Myocyte (in vitro differentiated cells): ENCODE measurements at regions not wholly inside any gene's neighbourhood (a gene's known extent, or its start where the extent isn't known, plus 50 kb on each side); places are given as distances from the start of the nearest gene placed in this dataset.

Source experiments
- DNase-seq: peaks from one replicate; pipeline ENCODE4 v3.0.0-alpha.2; 2012; ENCODE audit warnings: low read depth

DNA sequence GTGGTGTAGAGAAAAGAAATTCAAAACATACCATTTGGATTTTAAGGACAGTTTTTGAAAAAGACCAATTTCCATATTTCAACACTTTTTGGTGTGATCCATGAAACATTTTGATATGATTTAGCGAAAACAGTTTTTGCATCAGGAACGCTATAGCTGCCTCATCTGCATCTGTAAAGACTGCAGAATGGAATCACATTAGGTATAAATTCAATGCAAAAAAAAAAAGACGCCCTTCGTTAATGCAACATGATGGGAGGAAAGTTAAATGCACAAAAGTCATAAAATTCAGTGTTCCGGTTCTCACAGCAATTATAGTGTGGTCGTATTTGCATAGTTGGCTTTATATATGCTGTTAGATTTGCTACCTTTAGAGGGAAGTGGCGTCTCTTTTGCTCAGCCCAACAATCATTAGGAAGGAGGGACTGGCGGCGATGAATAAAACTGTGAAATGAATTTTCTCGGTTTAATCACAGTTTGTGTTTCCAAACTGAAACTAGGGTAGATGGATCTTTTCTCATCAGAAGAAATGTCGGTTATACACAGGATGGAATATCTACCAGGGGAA, 215.7 kb downstream of the TEX29 start:
- no peak for DNase-seq

DNA sequence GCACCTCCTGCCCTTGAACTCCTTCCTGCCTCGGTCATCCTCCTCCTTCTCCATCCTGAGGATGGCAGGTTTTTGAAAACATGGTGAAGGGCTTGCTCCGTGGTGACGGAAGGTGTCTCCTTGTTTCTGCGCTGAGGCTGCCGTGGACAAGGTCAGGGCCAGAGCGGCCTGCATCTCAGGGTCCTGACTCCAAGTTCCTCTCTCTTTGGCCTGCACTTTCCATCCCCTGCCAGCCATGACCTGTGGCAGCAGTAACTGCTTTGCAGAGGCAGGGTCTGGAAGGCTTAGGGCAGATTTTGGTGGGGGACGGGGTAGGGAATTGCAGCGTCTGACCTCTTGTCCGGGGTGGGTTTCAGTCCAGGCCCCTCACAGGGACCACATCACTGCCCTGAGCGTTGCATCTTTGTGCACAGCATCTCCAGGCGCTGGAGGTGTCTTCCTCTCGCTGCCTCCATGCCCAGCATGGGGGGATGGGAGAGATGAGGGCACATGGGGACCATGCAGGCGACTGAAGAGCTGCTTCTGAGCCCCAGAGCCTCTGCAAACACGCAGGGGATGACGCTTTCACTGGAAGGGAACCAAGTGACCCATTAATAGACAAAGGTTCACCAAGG, 216.8 kb downstream of the TEX29 start:
- no peak for DNase-seq

DNA sequence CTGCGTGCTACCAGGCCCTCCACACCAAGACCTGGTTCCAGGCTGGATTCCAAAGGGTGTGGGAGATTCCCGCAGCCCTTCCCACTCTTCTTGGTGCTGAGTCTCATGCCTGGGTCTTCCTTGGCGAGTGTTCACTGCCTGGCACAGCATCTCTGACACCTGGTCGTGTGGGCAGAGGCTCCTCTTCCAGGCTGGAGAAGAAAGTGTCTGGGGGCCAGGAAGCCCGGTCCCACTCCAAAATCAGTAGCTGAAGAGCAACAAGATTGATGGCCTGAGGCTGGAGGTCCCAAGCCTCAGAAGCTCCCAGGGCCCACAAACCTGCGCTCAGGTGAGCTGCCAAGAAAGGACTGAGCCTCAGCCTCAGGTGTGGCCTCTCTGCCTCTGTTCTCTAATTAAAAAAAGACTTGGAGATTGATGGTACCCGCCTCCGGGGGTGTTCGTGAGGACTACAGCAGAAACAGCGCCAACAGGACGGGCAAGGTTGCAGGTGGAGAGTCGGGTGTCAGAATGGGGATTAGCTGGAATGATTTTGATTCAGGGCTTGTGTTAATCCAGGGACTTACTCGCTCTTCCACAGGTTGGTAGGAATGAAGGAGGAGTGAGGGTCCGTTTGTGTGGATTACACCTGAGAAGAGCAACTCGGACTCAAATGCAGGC, 217.5 kb downstream of the TEX29 start:
- DNase-seq = no peak

DNA sequence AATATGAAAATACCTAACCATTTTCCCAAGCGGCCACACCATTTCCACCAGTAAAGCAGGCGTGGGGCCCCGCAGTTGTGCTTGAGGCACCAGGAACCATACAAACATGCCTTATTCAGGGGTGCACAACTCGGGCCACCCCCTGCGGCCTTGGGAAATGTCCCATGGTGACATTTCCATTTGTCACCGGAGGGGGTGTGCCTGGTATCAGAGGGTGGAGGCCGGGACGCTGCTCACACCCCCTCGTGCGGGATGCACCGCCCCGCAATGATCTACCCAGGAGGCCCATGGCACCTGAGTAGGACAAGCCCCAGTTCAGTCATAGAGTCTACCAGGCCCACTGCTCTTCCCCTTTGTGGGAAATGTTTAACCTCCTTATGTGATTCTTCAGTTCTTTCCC, 218.8 kb downstream of the TEX29 start:
- no peak for DNase-seq

DNA sequence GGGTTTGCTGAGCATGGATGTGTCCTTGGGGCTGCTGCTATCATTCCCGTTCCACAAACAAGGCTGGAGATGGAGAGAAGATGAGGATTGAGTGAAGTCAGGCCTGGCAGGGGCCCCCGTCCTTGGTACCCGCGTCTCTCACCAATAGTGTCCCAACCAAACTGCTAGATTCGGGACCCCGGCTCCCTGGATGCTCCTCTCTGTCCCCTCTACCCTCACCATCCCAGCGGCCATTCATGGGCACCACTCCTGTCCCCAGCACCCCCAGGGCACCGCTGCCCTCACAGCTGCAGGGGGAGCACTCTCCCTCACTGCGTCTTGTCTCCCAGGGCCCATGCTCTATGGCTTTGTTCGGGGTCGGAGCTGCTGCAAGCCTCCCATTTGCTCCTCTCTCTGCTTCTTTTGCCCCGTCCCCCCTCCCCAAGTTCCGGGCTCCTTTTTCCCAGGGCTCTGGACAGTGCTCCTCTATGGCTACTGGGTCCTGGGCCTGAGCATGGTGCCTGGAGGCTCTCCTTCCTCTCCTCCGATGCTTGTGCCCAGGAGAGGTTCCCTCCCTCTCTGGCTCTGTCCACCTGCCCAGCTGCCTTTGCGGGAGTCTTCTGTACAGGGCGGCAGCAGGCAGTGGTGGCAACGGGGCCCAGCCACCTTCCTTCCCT, 219.5 kb downstream of the TEX29 start:
- no peak for DNase-seq

DNA sequence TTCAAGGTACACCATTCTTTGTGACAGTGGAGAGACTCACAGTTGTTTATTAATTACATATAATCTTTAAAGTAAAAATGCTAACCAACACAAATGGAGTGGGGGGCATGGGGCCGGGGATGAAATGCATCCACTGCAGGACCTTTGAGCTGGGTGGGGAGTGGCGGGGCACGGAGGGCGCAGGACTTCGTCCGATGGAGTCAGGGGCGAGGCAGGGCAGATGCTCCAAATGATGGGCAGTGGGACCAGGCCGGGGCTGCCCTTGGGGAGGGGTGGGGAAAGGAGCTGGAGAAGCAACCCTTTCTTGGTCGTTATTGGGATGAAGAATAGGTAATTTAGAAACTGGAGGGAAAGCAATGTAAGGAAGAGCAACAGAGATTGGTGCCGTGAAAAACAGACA, 220.0 kb downstream of the TEX29 start:
- DNase-seq = no peak

DNA sequence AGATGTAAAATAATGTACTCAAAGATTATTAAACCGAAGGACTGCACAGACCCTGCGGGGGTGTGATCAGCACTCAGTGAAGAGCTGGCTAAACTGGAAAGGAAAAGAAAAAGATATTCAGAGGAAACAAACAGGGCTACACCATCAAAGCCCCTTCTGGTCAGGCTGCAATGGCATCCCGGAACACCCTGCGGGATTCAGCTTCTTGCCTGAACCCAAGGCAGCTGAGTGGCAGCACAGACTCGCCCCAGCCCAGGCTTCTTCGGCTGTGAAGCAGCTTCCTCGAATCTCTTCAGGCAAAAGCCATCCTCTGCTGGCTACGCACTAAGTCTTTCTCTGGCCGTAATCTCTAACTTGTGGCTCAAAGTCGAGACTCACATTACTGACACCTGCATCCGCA, 220.9 kb downstream of the TEX29 start:
- no peak for DNase-seq

DNA sequence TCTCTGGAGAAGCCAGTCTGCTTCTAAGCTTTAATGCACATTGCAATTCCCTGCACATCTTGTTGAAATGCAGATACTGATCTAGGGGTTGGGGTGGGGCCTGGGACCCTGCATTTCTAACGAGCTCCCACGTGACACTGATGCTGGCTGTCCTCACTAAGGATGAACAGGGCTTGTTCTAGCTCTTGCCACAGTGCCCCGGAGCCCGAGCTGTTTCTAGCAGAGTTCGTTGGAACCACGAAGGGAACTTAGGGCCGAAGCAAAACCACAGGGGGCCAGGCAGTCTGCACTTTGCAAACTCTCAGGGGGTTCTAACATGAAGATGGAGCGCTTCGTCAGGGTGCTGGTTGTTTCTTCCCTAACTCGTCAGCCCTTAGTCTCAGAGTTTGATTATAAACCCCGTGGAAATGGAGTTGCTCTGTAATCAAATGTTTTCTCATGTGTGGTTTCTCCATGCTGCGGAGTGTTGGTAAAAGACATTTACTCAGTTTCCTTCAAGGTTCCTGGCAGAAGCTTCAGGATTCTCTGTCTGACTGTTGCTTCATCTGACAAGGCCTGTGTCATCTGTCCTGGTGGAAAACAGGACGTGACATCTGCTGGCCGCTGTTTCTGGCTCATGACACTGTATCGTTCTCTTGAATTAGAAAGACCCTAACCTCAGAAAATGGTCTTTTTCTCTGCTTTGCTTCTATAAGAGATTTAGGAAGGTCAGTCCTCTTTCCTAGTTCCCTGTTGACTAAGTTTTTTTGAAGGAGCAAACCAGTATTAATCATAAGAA, 221.5 kb downstream of the TEX29 start:
- no peak for DNase-seq

DNA sequence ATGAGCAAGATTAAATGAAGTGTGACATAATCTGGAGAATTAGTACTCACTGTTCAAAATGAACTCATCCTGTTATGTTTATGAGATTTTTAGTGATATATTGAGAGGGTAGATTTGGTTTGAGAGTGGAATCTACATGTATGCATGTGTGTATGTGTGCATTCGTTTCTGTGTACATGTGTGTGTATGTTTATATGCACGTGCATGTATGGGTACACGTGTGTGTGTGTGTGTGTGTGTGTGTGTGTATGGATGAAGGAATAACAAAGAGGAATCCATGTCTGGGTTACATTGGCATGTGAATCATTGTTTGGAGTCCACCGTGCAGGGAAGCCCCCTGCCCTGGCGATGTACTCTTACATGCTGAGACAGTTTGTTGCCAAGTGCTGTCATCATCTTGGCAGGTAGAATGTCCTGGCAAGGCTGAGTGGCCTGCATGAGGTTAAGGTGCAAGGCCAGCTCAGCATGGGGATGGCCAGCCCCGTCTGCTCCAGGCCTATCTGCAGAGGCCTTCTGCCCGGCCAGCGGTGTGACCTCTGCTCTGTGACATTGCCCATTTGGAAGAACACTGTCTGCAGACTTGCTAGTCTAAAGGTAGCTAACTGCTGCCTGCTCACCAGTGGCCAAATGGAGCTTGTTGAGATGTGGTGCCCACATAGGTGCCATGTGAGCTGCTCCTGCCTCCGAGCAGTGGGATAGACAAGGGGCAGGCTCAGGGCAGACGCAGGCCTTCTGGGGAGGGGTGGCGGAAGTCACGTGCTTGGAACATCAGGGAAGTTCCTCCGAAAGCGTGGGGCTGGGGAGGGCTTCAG, 222.3 kb downstream of the TEX29 start:
- no peak for DNase-seq

DNA sequence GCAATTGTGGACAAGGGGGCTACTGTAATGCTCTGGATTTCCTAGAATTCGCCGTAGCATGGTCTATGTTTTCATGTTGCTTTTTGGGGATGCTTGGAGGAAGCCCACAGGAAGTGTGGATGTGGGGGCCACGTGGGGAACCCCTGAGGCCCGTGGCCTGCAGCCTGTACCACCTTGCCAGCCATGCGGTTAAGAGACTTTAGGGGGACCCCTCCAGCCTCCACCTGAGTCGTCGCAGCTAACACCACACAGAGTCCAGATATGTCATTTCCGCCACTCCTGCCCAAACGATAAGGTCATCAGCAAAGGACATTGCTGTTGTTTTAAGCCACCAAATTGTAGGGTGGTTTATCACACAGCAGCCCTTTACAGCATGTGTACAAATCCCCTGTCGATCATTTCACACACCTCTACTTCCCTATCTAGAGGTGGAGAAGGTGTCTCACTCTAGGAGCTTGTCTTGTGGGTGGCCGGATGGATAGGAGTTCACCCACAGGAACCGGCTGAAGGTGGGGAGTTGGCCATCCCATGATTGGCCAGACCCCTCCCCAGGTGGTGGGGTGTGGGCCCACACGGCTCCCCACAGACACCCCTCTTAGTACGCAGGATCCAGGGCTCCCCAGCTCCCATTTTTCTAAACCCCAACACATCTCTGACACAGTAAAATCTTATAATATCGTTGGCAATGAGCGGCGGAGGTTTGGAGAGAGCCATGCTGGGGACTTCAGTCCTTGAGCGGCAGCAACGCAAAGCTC, 226.7 kb downstream of the TEX29 start:
- DNase-seq = no peak

DNA sequence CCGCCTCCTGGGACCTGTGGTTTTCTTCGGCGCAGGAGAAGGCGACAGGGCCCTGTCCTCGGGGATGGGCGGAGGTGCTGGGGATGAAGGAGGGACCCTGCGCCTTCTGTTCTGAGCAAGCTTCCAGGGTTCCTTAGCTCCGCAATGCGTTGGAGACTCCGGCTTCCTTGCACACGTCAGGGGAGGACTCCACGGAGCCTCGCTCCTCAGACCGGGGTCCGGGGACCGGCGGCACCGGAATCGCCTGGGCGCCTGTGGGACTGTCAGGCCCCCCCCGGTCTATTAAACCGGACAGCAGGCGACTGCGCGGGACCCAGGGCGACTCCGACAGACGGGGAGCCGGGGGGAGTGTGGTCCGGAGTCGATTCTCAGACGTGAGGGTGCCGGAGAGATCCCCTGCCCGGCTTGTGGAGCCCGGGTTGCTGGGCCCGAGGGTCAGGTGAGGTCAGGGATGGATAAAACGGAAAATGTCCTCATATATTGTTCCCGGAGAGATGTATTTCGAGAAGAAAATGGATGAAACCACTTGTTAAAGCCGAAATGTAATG, 227.4 kb downstream of the TEX29 start:
- no peak for DNase-seq

DNA sequence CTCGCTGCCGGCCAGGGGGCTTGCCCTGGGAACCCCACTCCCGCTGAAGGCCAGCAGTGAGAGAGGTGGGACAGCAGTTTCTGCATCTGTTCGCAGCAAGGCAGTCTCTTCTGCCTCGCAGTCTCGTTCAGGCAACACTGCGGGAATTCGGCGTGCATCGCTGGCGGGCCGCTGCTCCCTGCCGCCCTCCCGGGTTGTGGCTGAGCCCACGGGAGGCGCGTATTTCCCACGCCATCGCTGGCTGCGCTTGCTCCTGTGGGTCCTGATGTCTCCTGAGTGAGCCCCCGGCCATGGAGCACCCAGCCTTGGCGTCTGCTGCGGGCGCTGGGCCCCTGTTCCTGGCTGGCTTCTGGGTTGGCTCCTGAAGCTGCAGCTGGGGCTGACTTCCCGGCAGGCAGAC, 227.9 kb downstream of the TEX29 start:
- DNase-seq = no peak

DNA sequence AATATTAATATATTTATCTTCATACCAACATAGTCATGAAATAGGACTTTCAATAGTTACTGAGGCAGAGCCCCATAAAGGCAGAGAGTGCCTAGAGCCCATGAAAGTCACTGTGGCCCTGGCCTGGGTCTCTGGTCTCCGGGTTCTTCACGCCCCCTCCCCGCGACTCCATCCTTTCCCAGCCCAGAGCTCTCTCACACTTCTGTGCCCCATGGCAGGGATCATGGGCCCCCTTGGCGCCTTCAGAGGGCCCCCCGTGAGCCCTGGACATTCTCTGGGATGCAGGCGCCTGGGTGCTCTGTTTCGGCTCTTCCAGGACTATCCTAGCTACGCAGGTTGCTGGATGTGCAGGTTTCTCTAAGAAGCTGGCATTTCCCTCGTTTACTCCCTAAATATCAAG, 228.4 kb downstream of the TEX29 start:
- DNase-seq = no peak

DNA sequence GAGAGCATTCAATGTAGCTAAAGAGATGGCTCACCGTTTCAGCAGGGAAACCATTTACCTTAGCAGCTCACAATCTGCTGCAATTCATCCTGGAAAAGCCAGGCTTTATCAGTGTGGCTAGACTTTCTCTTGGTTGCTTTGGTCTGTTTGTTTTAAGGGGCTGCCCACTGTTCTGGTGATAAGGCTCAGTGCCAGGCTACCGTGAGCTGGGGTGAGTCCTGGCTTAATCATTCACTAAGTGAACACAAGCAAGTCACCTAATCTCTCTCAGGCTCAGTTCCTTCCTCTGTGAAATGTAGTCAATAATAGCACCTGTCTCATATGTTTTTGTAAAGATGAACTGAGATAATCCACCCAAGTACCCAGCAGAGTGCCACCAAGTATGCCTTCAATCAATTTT, 229.0 kb downstream of the TEX29 start:
- no peak for DNase-seq

DNA sequence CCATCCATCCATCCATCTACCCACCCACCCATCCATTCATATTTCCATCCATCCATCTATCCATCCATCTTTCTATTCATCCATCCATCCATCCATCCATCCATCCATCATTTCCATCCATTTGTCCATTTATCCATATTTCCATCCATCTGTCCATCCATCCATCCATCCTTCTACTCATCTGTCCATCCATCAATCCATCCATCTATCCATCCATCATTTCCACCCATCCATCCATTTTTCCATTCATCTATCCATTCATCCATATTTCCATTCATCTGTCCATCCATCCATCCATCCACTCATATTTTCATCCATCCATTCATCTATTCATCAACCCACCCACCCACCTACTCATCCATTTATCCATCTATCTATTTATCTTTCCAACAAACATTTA, 229.6 kb downstream of the TEX29 start:
- DNase-seq = no peak

DNA sequence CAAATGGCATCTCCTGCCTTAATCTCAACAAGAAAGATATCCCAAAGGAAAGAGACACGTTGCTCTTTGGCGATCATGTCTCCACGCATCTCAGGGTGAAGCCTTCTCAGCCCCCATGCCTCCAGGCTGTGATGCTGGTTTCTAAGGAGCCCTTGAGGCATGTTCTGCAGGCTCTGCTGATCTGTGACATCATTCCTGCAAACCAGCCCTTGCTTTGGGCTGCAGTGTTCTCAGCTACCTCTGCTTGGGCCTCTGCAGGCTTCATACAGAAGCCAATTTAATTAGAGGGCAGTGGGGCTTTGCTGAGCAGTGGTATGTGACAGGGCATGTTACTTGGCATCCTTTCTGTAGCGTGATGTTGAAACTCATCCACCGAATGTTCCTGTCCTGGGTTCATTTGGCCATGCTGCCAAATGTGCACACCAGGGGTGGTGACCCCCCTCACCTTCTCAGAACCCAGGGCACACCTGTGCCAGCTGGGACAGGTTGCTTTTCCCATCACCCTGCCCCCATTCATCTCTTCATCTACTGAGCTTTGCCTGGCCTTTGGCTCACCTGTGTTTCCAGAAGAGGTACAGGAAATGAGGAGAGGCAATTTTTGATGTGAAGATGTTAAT, 230.9 kb downstream of the TEX29 start:
- DNase-seq = no peak

DNA sequence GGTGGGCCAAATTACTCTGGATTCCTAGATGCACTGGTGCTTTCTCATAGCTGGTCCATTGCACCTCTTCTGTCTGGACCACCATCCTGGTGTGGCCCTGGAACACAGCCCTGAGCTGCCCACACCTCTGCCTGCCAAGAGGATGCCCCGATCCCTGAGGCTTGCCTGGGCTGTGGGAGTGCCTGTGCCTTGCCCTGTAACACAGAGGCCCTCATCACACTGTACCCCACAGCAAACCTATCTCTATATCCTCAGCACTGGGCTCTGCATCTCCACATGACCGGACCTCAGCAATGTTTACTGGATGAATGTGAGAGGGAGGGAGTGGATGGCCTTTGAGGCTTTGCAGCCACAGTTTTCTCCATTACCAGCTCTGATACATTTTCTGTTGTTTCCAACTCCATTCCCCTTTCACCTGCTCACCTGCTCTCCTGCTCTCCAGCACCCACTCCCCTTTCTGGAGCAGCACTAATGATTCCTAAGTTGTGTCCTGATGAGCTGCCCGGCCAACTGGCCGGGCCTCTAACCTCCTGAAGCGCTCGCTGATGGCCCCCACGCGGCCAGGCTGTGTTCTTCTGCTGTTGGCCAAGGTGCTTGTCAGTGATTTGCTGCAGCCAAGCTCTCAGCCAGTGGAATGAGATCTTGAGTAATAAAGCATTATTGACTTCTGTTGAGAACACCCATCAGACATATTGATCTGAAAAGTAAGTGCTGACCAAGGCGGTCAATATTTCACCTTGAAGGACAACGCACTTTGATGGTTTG, 232.6 kb downstream of the TEX29 start:
- no peak for DNase-seq

DNA sequence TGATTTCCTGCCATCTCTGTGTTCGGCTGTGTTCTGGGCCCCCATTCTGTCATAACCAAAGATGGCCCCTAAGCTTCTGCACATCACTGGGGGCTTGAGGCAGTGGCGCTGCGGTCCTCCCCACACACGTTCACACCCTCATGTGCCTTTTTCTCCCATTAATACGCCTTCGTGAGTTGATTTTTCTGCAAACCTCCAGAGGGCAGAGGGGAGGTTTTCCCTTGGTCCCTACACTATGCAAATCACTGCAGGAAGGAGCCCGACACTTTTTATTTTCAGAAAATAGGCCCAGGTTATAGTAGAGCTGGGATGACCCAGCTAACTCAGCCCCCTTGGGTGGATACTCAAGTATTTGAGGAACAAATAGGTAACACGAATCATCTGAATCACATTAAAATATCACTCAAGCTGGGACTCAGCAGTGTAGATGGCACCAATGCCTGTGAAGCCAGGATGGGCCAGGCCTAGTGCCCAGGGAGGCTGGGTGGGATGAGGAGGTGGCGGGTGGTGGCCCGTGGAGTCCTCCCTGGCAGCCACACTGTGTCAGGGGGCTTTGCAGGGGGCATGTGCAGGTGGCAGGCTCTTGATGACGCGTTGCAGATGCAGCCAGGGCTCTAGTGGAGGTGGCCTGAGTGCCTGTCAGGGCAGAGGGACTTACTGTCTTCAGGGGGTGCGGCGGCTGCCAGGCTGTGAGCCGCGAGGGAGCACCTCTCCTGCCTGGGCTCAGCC, 234.3 kb downstream of the TEX29 start:
- DNase-seq = no peak
